BLaER1 treated with 17β-estradiol and CSF1 and Interleukin-3, amounts not matched to agents 10 nM and 100 nM (cell line): ENCODE measurements at regions not wholly inside any gene's neighbourhood (a gene's known extent, or its start where the extent isn't known, plus 50 kb on each side); places are given as distances from the start of the nearest gene placed in this dataset.

Experiments used
- H3K27ac ChIP-seq, 11 experiments: shearing (Covaris generic); formaldehyde crosslinking; 2 replicates each; pipeline ENCODE4 v1.8.1; 2022
- H3K27me3 ChIP-seq, 11 experiments: shearing (Covaris generic); formaldehyde crosslinking; 2 replicates each; pipeline ENCODE4 v1.8.1; 2022
- H3K36me3 ChIP-seq, 11 experiments: shearing (Covaris generic); formaldehyde crosslinking; 2 replicates each; pipeline ENCODE4 v1.8.1; 2022
- H3K4me1 ChIP-seq, 10 experiments: shearing (Covaris generic); formaldehyde crosslinking; 2 replicates each; pipeline ENCODE4 v1.8.1; 2022
- H3K4me2 ChIP-seq, 11 experiments: shearing (Covaris generic); formaldehyde crosslinking; 2 replicates each; pipeline ENCODE4 v1.8.1; 2022
- H3K4me3 ChIP-seq, 10 experiments: shearing (Covaris generic); formaldehyde crosslinking; 2 replicates each; pipeline ENCODE4 v1.8.1; 2022
- H3K9ac ChIP-seq, 11 experiments: shearing (Covaris generic); formaldehyde crosslinking; 2 replicates each; pipeline ENCODE4 v1.8.1; 2022
- H3K9me3 ChIP-seq, 11 experiments: shearing (Covaris generic); formaldehyde crosslinking; replicated peaks in 1 of 11; 2 replicates each; pipeline ENCODE4 v1.8.1; 2022
- H4K20me1 ChIP-seq, 11 experiments: shearing (Covaris generic); formaldehyde crosslinking; 2 replicates each; pipeline ENCODE4 v1.8.1; 2022
- Cebpa-rat ChIP-seq, 11 experiments: shearing (Covaris generic); IDR thresholded peaks; 2 replicates each; pipeline ENCODE4 v1.8.1; 2022

GRCh38 chr12:78395961-78396360, 468.6 kb upstream of the SYT1 start:
- H3K4me2 ChIP-seq: no peak overlapping the region
- no peak overlapping the region for H3K4me3 ChIP-seq
- H3K27me3 ChIP-seq: no peaks in the 10 kb centered on the region
- no peak overlapping the region for H3K9ac ChIP-seq
- H3K4me1 ChIP-seq: peaks cover 0 to 29% (median 7%) of the 10 kb centered on the region in 10 experiments; a peak in 9 of 20 replicates
- no peaks in the 10 kb centered on the region for H3K9me3 ChIP-seq
- no peaks in the 10 kb centered on the region for H4K20me1 ChIP-seq
- no peak for TF ChIP-seq Cebpa-rat (IDR thresholded peaks at IDR 0.05)
- no peak overlapping the region for H3K27ac ChIP-seq
- no peaks in the 10 kb centered on the region for H3K36me3 ChIP-seq

- peaks cover 0 to 29% (median 7%) of the 10 kb centered on the region in 10 experiments; a peak in 9 of 20 replicates for H3K4me1 ChIP-seq
- H3K27me3 ChIP-seq: no peaks in the 10 kb centered on the region
- no peaks in the 10 kb centered on the region for H4K20me1 ChIP-seq
- no peaks in the 10 kb centered on the region for H3K36me3 ChIP-seq
- no peak for TF ChIP-seq Cebpa-rat (IDR thresholded peaks at IDR 0.05)
- no peak overlapping the region for H3K4me2 ChIP-seq
- no peak overlapping the region for H3K27ac ChIP-seq
- H3K4me3 ChIP-seq: no peak overlapping the region
- H3K9me3 ChIP-seq: no peaks in the 10 kb centered on the region
- no peak overlapping the region for H3K9ac ChIP-seq
Observed at GRCh38 chr12:78396538-78396937, 468.0 kb upstream of the SYT1 start.

DNA sequence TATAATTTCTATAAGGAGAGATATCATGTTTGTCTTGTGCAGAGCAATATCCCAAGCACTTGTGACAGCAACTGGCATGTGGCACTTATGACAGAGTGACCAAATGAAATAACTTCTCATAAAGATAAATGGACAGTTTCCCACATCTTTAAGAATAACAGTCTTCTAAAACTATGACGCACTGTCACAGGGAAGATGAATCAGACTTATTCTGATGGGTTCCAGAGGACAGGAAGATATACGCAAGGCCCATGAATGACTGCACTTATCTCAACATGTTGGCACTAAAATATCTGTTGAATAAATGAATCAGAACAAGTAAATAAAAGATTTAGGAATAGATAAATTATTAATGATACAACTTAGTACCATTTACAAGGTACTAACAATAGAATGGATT, 465.8 kb upstream of the SYT1 start:
- no peaks in the 10 kb centered on the region for H3K9me3 ChIP-seq
- no peak overlapping the region for H3K4me2 ChIP-seq
- no peaks in the 10 kb centered on the region for H3K36me3 ChIP-seq
- no peaks in the 10 kb centered on the region for H4K20me1 ChIP-seq
- no peak overlapping the region for H3K4me3 ChIP-seq
- no peaks in the 10 kb centered on the region for H3K27me3 ChIP-seq
- H3K27ac ChIP-seq: no peak overlapping the region
- no peak for TF ChIP-seq Cebpa-rat (IDR thresholded peaks at IDR 0.05)
- no peak overlapping the region for H3K9ac ChIP-seq
- peaks cover 0 to 19% (median 7%) of the 10 kb centered on the region in 10 experiments; a peak in 9 of 20 replicates for H3K4me1 ChIP-seq

- Histone ChIP-seq H3K36me3 (no peaks in the 10 kb centered on the region), H3K4me2 (no peak overlapping the region), H3K27me3 (no peaks in the 10 kb centered on the region), H3K4me1 (peaks cover 0 to 9% (median 0%) of the 10 kb centered on the region in 10 experiments; a peak in 2 of 20 replicates), H3K9ac (no peak overlapping the region), H4K20me1 (no peaks in the 10 kb centered on the region), H3K9me3 (no peaks in the 10 kb centered on the region), H3K4me3 (no peak overlapping the region), H3K27ac (no peak overlapping the region)
- TF ChIP-seq Cebpa-rat (IDR thresholded peaks at IDR 0.05): no peak
Observed at GRCh38 chr12:78402366-78403134, 462.0 kb upstream of the SYT1 start.

DNA sequence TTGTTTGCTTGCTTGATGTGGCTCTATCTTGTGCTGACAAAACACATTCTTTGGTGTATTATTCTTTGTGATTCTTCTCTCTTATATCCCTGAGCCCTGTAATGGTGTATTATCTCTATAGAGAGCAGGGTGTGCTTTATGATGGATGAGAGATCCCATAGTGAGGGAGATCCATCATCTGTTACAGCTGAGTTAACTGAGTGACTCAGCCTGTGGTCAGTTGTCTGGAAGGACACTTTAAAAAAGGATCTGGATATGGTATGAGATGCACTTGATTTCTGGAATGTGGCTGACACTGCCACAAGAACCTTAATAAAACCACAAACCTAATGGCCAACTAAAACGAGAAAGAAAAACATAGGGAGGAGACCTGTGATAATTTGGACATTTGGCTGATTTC, 461.4 kb upstream of the SYT1 start:
- no peaks in the 10 kb centered on the region for H4K20me1 ChIP-seq
- H3K9me3 ChIP-seq: no peaks in the 10 kb centered on the region
- H3K27me3 ChIP-seq: no peaks in the 10 kb centered on the region
- no peak overlapping the region for H3K9ac ChIP-seq
- no peak overlapping the region for H3K27ac ChIP-seq
- no peak for TF ChIP-seq Cebpa-rat (IDR thresholded peaks at IDR 0.05)
- no peak overlapping the region for H3K4me2 ChIP-seq
- peaks cover 0 to 10% (median 0%) of the 10 kb centered on the region in 10 experiments; a peak in 2 of 20 replicates for H3K4me1 ChIP-seq
- H3K36me3 ChIP-seq: no peaks in the 10 kb centered on the region
- H3K4me3 ChIP-seq: no peak overlapping the region

DNA sequence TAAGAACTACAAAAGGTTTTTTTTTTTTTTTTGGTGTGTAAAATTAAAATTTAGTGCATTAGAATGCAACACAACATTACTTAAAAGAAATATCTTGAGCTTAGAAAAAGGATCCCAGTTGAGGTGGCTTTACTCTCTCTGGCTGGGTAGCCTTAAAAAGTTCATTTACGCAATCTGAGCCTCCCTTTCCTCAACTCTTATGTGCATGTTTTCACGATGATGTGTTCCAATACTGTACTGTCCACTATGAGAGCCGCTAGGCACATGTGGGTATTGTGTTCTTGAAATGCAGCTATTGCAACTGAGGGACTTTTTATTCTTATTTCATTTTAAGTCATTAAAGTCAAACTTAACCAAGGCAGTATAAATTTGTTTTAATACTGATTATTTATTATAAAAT, 460.9 kb upstream of the SYT1 start:
- Histone ChIP-seq H3K4me3 (no peak overlapping the region), H3K27ac (no peak overlapping the region), H3K9me3 (no peaks in the 10 kb centered on the region), H3K27me3 (no peaks in the 10 kb centered on the region), H3K9ac (no peak overlapping the region), H4K20me1 (no peaks in the 10 kb centered on the region), H3K4me2 (no peak overlapping the region), H3K36me3 (no peaks in the 10 kb centered on the region), H3K4me1 (peaks cover 0 to 10% (median 0%) of the 10 kb centered on the region in 10 experiments; a peak in 2 of 20 replicates)
- TF ChIP-seq Cebpa-rat (IDR thresholded peaks at IDR 0.05): no peak

GRCh38 chr12:78406213-78406612, 458.4 kb upstream of the SYT1 start:
- Histone ChIP-seq H3K4me1 (peaks cover 0 to 10% (median 0%) of the 10 kb centered on the region in 10 experiments; a peak in 2 of 20 replicates), H3K27me3 (no peaks in the 10 kb centered on the region), H4K20me1 (no peaks in the 10 kb centered on the region), H3K9ac (no peak overlapping the region), H3K27ac (no peak overlapping the region), H3K9me3 (no peaks in the 10 kb centered on the region), H3K36me3 (no peaks in the 10 kb centered on the region), H3K4me3 (no peak overlapping the region), H3K4me2 (peak overlapping the region in 1 of 11 experiments; percentile 69; a peak in 1 of 22 replicates)
- TF ChIP-seq Cebpa-rat (IDR thresholded peaks at IDR 0.05): no peak

- TF ChIP-seq Cebpa-rat (IDR thresholded peaks at IDR 0.05): no peak
- H4K20me1 ChIP-seq: no peaks in the 10 kb centered on the region
- no peaks in the 10 kb centered on the region for H3K27me3 ChIP-seq
- no peaks in the 10 kb centered on the region for H3K36me3 ChIP-seq
- H3K4me1 ChIP-seq: peaks cover 0 to 10% (median 0%) of the 10 kb centered on the region in 10 experiments; a peak in 2 of 20 replicates
- H3K9me3 ChIP-seq: peaks cover 0 to 4% (median 0%) of the 10 kb centered on the region in 11 experiments; a peak in 1 of 22 replicates
- H3K4me2 ChIP-seq: peak overlapping the region in 2 of 11 experiments; percentile 48 to 69; a peak in 3 of 22 replicates
- H3K27ac ChIP-seq: peak overlapping the region in 1 of 11 experiments; percentile 40; a peak in 1 of 22 replicates
- H3K9ac ChIP-seq: no peak overlapping the region
- H3K4me3 ChIP-seq: no peak overlapping the region
Observed at GRCh38 chr12:78406828-78407227, 457.7 kb upstream of the SYT1 start.

DNA sequence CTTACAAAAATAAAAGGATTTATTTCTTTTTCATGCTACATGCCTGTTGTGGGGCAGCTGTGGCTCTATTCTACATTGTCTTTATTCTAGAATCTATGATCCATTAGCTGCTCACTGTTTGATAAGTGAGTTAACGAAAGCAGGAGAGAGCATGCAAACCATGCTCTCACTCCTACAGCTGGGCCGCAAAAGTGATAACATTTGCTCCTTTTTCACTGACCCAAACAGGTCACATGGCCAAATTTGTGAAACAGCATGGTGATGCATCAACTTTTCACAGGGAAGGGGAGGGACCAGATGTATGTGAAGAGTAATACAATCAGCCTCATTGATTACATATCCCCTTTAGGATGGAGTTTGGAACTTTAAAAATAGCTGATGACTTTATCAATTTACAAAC, 456.9 kb upstream of the SYT1 start:
- TF ChIP-seq Cebpa-rat (IDR thresholded peaks at IDR 0.05): no peak
- Histone ChIP-seq H3K36me3 (no peaks in the 10 kb centered on the region), H3K9ac (no peak overlapping the region), H3K4me3 (no peak overlapping the region), H3K27me3 (no peaks in the 10 kb centered on the region), H3K27ac (no peak overlapping the region), H3K4me1 (peaks cover 0 to 10% (median 0%) of the 10 kb centered on the region in 10 experiments; a peak in 2 of 20 replicates), H3K4me2 (no peak overlapping the region; a peak in 1 of 22 replicates), H3K9me3 (peaks cover 0 to 6% (median 0%) of the 10 kb centered on the region in 11 experiments; a peak in 1 of 22 replicates), H4K20me1 (no peaks in the 10 kb centered on the region)
